Stomach (tissue), 4 donors: ENCODE measurements at regions not wholly inside any gene's neighbourhood (a gene's known extent, or its start where the extent isn't known, plus 50 kb on each side); places are given as distances from the start of the nearest gene placed in this dataset.

Experiments
- CTCF ChIP-seq, 7 experiments: fragments of 450-650 bp in 4 of 7; fragments of 200-600 bp in 3 of 7; sonication (generic) in 3 of 7; IDR thresholded peaks; one replicate each; pipeline ENCODE4 v1.5.1; 2016 to 2019; ENCODE audit warnings: antibody characterized with exemption in 7 of 7, control low read depth in 2 of 7, mild to moderate bottlenecking in 1 of 7
- POLR2A ChIP-seq, 4 donors: fragments of 450-650 bp; IDR thresholded peaks; one replicate each; pipeline ENCODE4 v1.6.1; 2016; ENCODE audit warnings: antibody characterized with exemption in 4 of 4, control low read depth in 2 of 4, mild to moderate bottlenecking in 1 of 4, moderate library complexity in 1 of 4

- TF ChIP-seq POLR2A (IDR thresholded peaks at IDR 0.05) (no peak), CTCF (IDR thresholded peaks at IDR 0.05) (no peak)
These were observed 67.4 kb downstream of the RPLP1 start for GRCh38 chr15:69520067-69520466.
